Caco-2 (cell line): ENCODE measurements at regions not wholly inside any gene's neighbourhood (a gene's known extent, or its start where the extent isn't known, plus 50 kb on each side); places are given as distances from the start of the nearest gene placed in this dataset.
A peak's percentile ranks its signal among the peaks of the same experiment; 100 is the strongest.

ENCODE experiments used
- BruUV-seq: library from RNA; stranded (reverse); fragments of 400-500 nt; replicated peaks from 2 replicates; lab custom pipeline; 2021; lab: Mats Ljungman, UMichigan
- CTCF ChIA-PET: fragments of 300-600 bp; sonication (Branson Sonifier 250); formaldehyde crosslinking; loops from one replicate; lab custom pipeline; 2022; ENCODE audit warnings: antibody characterized with exemption; lab: Charles Lee
- POLR2A ChIA-PET: fragments of 300-600 bp; sonication (Branson Sonifier 250); formaldehyde crosslinking; loops from one replicate; lab custom pipeline; 2022; ENCODE audit warnings: antibody characterized with exemption; lab: Charles Lee
- DNase-seq, 2 experiments: peaks; one replicate each; pipeline versions ENCODE4 v3.0.0 to v3.0.0-alpha.2; 2020 to 2022
- H3K27me3 ChIP-seq: replicated peaks from 2 replicates; pipeline ENCODE4 v1.6.0; 2011; ENCODE audit warnings: low read length; ENCODE audit not compliant: control insufficient read depth, insufficient read depth
- H3K36me3 ChIP-seq: 2 replicates; pipeline ENCODE4 v1.5.1; 2011; ENCODE audit warnings: low read length; ENCODE audit not compliant: control insufficient read depth, insufficient read depth
- H3K4me1 ChIP-seq: fragments of 250-450 bp; sonication (Bioruptor Pico); 2 replicates; pipeline ENCODE4 v1.5.1; 2020; ENCODE audit warnings: mild to moderate bottlenecking
- H3K4me3 ChIP-seq: 2 replicates; pipeline ENCODE4 v1.5.1; 2011; ENCODE audit warnings: low read depth, mild to moderate bottlenecking, control low read depth, low read length
- H3K9me3 ChIP-seq: fragments of 250-450 bp; sonication (Bioruptor Pico); 2 replicates; pipeline ENCODE4 v1.5.1; 2020; ENCODE audit warnings: mild to moderate bottlenecking, moderate library complexity
- H3K27ac Mint-ChIP-seq: one replicate; pipeline ENCODE4 v1.8.0; 2022; ENCODE audit warnings: mixed read lengths; ENCODE audit not compliant: unreplicated experiment
- H3K27me3 Mint-ChIP-seq: one replicate; pipeline ENCODE4 v1.8.0; 2022; ENCODE audit warnings: mixed read lengths; ENCODE audit not compliant: insufficient read depth, unreplicated experiment
- H3K36me3 Mint-ChIP-seq: one replicate; pipeline ENCODE4 v1.8.0; 2022; ENCODE audit warnings: mild to moderate bottlenecking, mixed read lengths; ENCODE audit not compliant: insufficient read depth, unreplicated experiment
- H3K4me1 Mint-ChIP-seq: one replicate; pipeline ENCODE4 v1.8.0; 2022; ENCODE audit warnings: low read depth, mixed read lengths; ENCODE audit not compliant: unreplicated experiment
- H3K4me3 Mint-ChIP-seq: one replicate; pipeline ENCODE4 v1.8.0; 2022; ENCODE audit warnings: mild to moderate bottlenecking, moderate library complexity, mixed read lengths; ENCODE audit not compliant: unreplicated experiment
- H3K9me3 Mint-ChIP-seq: one replicate; pipeline ENCODE4 v1.8.0; 2022; ENCODE audit warnings: mixed read lengths; ENCODE audit not compliant: unreplicated experiment
- intact Hi-C: fragments of 100-400 bp; cut with micrococcal nuclease; formaldehyde crosslinking; loops from one replicate; pipeline ENCODE4 v1.10.0; 2022; ENCODE audit not compliant: unreplicated experiment
- TF ChIP-seq, protein P1 (sequence below), 2 experiments: fragments of 200-600 bp in 1 of 2; IDR thresholded peaks; 1 replicate in 1 of 2; 2 replicates in 1 of 2; pipeline versions ENCODE4 v1.5.1 to v1.8.0; 2011 to 2022; ENCODE audit warnings: antibody characterized with exemption in 1 of 2, control low read depth in 1 of 2, inconsistent platforms in 1 of 2, low read depth in 1 of 2, low read length in 1 of 2, mild to moderate bottlenecking in 1 of 2, moderate library complexity in 1 of 2; ENCODE audit not compliant: insufficient read depth in 1 of 2, severe bottlenecking in 1 of 2, unreplicated experiment in 1 of 2

DNA sequence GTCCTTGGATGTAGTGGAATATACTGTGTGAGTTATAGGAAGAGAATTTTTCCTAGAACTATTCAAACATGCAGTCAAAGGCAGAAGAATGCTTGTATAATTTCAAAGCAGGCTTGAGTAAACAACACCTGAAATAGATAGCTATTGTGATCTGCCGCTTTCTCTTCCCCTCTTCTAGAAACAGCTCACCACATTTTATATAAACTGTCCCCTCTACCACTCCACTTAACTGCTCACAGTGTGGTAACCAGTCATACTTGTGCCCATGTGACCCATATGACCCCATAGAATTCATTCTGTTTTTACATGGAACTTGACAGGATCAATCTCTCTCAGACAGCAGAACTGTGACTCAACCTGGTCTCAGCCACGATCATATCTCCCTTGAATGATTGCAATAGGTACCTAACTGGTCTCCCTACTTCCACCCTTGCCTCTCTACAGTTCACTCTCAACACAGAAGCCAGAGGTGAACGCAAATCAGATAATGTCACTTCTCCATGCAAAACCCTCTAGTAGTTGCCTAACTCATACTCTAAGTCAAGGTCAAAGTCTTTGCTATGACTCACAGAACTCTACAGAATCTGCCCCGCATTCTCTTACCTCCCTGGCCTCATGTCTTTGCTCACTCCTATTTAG, 85.6 kb upstream of the EFHC2 start:
- peaks cover 9% of the 10 kb centered on the region for H3K9me3 Mint-ChIP-seq
- ChIA-PET POLR2A (no interaction called here), CTCF (no interaction called here)
- TF ChIP-seq, protein P1, sequence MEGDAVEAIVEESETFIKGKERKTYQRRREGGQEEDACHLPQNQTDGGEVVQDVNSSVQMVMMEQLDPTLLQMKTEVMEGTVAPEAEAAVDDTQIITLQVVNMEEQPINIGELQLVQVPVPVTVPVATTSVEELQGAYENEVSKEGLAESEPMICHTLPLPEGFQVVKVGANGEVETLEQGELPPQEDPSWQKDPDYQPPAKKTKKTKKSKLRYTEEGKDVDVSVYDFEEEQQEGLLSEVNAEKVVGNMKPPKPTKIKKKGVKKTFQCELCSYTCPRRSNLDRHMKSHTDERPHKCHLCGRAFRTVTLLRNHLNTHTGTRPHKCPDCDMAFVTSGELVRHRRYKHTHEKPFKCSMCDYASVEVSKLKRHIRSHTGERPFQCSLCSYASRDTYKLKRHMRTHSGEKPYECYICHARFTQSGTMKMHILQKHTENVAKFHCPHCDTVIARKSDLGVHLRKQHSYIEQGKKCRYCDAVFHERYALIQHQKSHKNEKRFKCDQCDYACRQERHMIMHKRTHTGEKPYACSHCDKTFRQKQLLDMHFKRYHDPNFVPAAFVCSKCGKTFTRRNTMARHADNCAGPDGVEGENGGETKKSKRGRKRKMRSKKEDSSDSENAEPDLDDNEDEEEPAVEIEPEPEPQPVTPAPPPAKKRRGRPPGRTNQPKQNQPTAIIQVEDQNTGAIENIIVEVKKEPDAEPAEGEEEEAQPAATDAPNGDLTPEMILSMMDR (IDR thresholded peaks at IDR 0.05; ENCODE audit: insufficient read depth in 1 of 2, low read depth in 1 of 2, low read length in 1 of 2, severe bottlenecking in 1 of 2, unreplicated experiment in 1 of 2) = no peak
- peak; percentile 43 to 57 for DNase-seq
- intact Hi-C loops = no loop called here
- no TSS peak for BruUV-seq
- H3K27me3 Mint-ChIP-seq = no peaks in the 10 kb centered on the region
- peak overlapping the region; percentile 62 for H3K27ac Mint-ChIP-seq
- H3K27me3 ChIP-seq = no peaks in the 10 kb centered on the region
- H3K4me3 ChIP-seq = no peak overlapping the region
- peak overlapping the region; percentile 47 for H3K4me3 Mint-ChIP-seq
- peaks cover 18% of the 10 kb centered on the region for H3K4me1 ChIP-seq
- peaks cover 30% of the 10 kb centered on the region for H3K4me1 Mint-ChIP-seq
- H3K36me3 ChIP-seq = no peaks in the 10 kb centered on the region
- no peaks in the 10 kb centered on the region for H3K9me3 ChIP-seq
- no peaks in the 10 kb centered on the region for H3K36me3 Mint-ChIP-seq

DNA sequence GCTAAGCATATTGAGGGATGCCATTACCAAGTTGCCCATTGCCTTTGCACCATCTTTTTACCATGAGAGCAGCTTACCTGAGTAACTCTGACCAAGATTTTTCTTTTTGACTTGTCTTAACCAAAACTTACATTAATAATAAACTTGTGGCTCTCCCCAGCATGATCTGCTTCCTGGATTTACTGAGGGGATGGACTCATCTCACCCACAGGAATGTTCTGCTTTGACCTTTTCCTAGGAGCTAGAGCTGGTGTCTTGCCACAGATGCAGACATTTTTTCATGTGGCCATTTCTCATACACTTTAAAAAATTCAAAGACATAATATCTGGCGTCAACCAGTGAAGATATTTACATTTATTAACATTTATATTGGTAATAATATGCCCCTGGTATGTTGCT, 79.2 kb upstream of the EFHC2 start:
- TF ChIP-seq, protein P1 (IDR thresholded peaks at IDR 0.05; ENCODE audit: insufficient read depth in 1 of 2, low read depth in 1 of 2, low read length in 1 of 2, severe bottlenecking in 1 of 2, unreplicated experiment in 1 of 2) = no peak
- H3K4me3 Mint-ChIP-seq = no peak overlapping the region
- CTCF ChIA-PET = no interaction called here

GRCh38 chrX:44415639-44416386, 72.3 kb upstream of the EFHC2 start:
- Histone ChIP-seq H3K36me3 (no peaks in the 10 kb centered on the region), H3K27me3 (no peaks in the 10 kb centered on the region), H3K4me3 (no peak overlapping the region), H3K9me3 (no peaks in the 10 kb centered on the region), H3K4me1 (no peaks in the 10 kb centered on the region)
- BruUV-seq = no TSS peak
- intact Hi-C loops = no loop called here
- DNase-seq = no peak
- no peak overlapping the region for H3K4me3 Mint-ChIP-seq
- ChIA-PET CTCF (no interaction called here), POLR2A (no interaction called here)
- TF ChIP-seq, protein P1 (IDR thresholded peaks at IDR 0.05; ENCODE audit: insufficient read depth in 1 of 2, low read depth in 1 of 2, low read length in 1 of 2, severe bottlenecking in 1 of 2, unreplicated experiment in 1 of 2) = no peak
- H3K4me1 Mint-ChIP-seq = no peaks in the 10 kb centered on the region
- H3K9me3 Mint-ChIP-seq = no peaks in the 10 kb centered on the region
- no peaks in the 10 kb centered on the region for H3K36me3 Mint-ChIP-seq
- no peak overlapping the region for H3K27ac Mint-ChIP-seq
- H3K27me3 Mint-ChIP-seq = peaks cover 6% of the 10 kb centered on the region

More for the DNA sequence above, 79.2 kb upstream of the EFHC2 start:
- H3K27ac Mint-ChIP-seq = no peak overlapping the region
- Histone ChIP-seq H3K4me3 (no peak overlapping the region), H3K4me1 (no peaks in the 10 kb centered on the region), H3K9me3 (no peaks in the 10 kb centered on the region), H3K27me3 (no peaks in the 10 kb centered on the region), H3K36me3 (no peaks in the 10 kb centered on the region)
- H3K36me3 Mint-ChIP-seq = no peaks in the 10 kb centered on the region
- no TSS peak for BruUV-seq
- peaks cover 3% of the 10 kb centered on the region for H3K27me3 Mint-ChIP-seq
- no peak for DNase-seq
- POLR2A ChIA-PET = no interaction called here
- no peaks in the 10 kb centered on the region for H3K9me3 Mint-ChIP-seq
- intact Hi-C loops = no loop called here
- H3K4me1 Mint-ChIP-seq = no peaks in the 10 kb centered on the region
